Panc1 (cell line): ENCODE measurements at regions not wholly inside any gene's neighbourhood (a gene's known extent, or its start where the extent isn't known, plus 50 kb on each side); places are given as distances from the start of the nearest gene placed in this dataset.

ENCODE experiments used
- ATAC-seq: fragments of 200-7000 bp; cut with Tn5 transposase; 2 replicates; pipeline ENCODE4 v1.9.1; 2020; ENCODE audit warnings: mild to moderate bottlenecking, moderate library complexity
- BruUV-seq: library from RNA; stranded (reverse); fragments of 400-500 nt; replicated peaks from 2 replicates; lab custom pipeline; 2021; lab: Mats Ljungman, UMichigan
- CTCF ChIA-PET: fragments of 300-600 bp; sonication (Branson Sonifier 250); formaldehyde crosslinking; loops from one replicate; lab custom pipeline; 2022; ENCODE audit warnings: antibody characterized with exemption; lab: Charles Lee
- POLR2A ChIA-PET: fragments of 300-600 bp; sonication (Branson Sonifier 250); formaldehyde crosslinking; loops from one replicate; lab custom pipeline; 2022; ENCODE audit warnings: antibody characterized with exemption; lab: Charles Lee
- DNase-seq: peaks from one replicate; pipeline ENCODE4 v3.0.0-alpha.2; 2010; ENCODE audit warnings: low read depth, low spot score
- H3K27ac ChIP-seq: 2 replicates; pipeline ENCODE4 v1.5.1; 2011; ENCODE audit warnings: mild to moderate bottlenecking, low read length, inconsistent platforms
- H3K27me3 ChIP-seq: fragments of 200-500 bp; sonication (Bioruptor generic); 2 replicates; pipeline ENCODE4 v1.6.0; 2014; ENCODE audit warnings: low read length, inconsistent platforms; ENCODE audit not compliant: control insufficient read depth, insufficient read depth
- H3K36me3 ChIP-seq: fragments of 200-500 bp; sonication (Bioruptor generic); 2 replicates; pipeline ENCODE4 v1.5.1; 2014; ENCODE audit warnings: inconsistent platforms, mild to moderate bottlenecking, low read length, moderate library complexity; ENCODE audit not compliant: control insufficient read depth, insufficient read depth
- H3K4me1 ChIP-seq: 2 replicates; pipeline ENCODE4 v1.5.1; 2011; ENCODE audit warnings: inconsistent platforms, mild to moderate bottlenecking, low read length, moderate library complexity; ENCODE audit not compliant: control insufficient read depth, insufficient read depth
- H3K4me3 ChIP-seq, 2 experiments: 2 replicates each; pipeline ENCODE4 v1.5.1; 2011 to 2012; ENCODE audit warnings: low read depth in 2 of 2, low read length in 2 of 2, mild to moderate bottlenecking in 2 of 2, inconsistent platforms in 1 of 2, moderate library complexity in 1 of 2
- H3K9me3 ChIP-seq: fragments of 200-500 bp; sonication (Bioruptor generic); 2 replicates; pipeline ENCODE4 v1.5.1; 2014; ENCODE audit warnings: low read depth, mild to moderate bottlenecking, inconsistent platforms, low read length, moderate library complexity; ENCODE audit not compliant: control insufficient read depth, insufficient read depth
- CTCF ChIP-seq: fragments of 450-650 bp; IDR thresholded peaks from 2 replicates; pipeline ENCODE4 v1.5.1; 2017; ENCODE audit warnings: mild to moderate bottlenecking
- POLR2AphosphoS5 ChIP-seq: IDR thresholded peaks from 2 replicates; pipeline ENCODE4 v1.6.1; 2012; ENCODE audit warnings: mild to moderate bottlenecking, low read depth, low read length, moderate library complexity
- REST ChIP-seq, 2 experiments: IDR thresholded peaks; 2 replicates each; pipeline ENCODE4 v1.6.1; 2011 to 2012; ENCODE audit warnings: low read depth in 2 of 2, control low read depth in 1 of 2, low read length in 1 of 2, mild to moderate bottlenecking in 1 of 2, moderate library complexity in 1 of 2; ENCODE audit not compliant: insufficient read depth in 1 of 2
- SIN3A ChIP-seq: IDR thresholded peaks from 2 replicates; pipeline ENCODE4 v1.6.1; 2012; ENCODE audit warnings: low read depth, mild to moderate bottlenecking, low read length, moderate library complexity, borderline replicate concordance; ENCODE audit not compliant: insufficient read depth
- TCF7L2 ChIP-seq: IDR thresholded peaks from 2 replicates; pipeline ENCODE4 v1.6.1; 2011; ENCODE audit warnings: mild to moderate bottlenecking, low read depth, low read length, inconsistent platforms
- in situ Hi-C: cut with HindIII; loops from 2 replicates; pipeline ENCODE4 v1.10.0; 2016; ENCODE audit warnings: low sequenced_read_pairs, low pct_unique_long_range_greater_than_20kb
- intact Hi-C: fragments of 100-400 bp; cut with micrococcal nuclease; formaldehyde crosslinking; loops from one replicate; pipeline ENCODE4 v1.10.0; 2022; ENCODE audit not compliant: unreplicated experiment

GRCh38 chr6:65938000-65938399 is 231.0 kb upstream of the EYS start:
- intact Hi-C loops, result no loop called here
- Histone ChIP-seq H3K4me1 (no peaks in the 10 kb centered on the region), H3K27ac (no peak overlapping the region), H3K27me3 (no peaks in the 10 kb centered on the region), H3K36me3 (no peaks in the 10 kb centered on the region), H3K4me3 (no peak overlapping the region), H3K9me3 (no peaks in the 10 kb centered on the region)
- POLR2A ChIA-PET, result no interaction called here
- TF ChIP-seq REST (IDR thresholded peaks at IDR 0.05; ENCODE audit: insufficient read depth in 1 of 2, low read depth in 2 of 2, low read length in 1 of 2) (no peak), TCF7L2 (no peak), CTCF (no peak), POLR2AphosphoS5 (no peak), SIN3A (no peak)
- DNase-seq (no peak), ATAC-seq (no peak)
- in situ Hi-C loops, result no loop called here
- CTCF ChIA-PET, result no interaction called here
- BruUV-seq, result no TSS peak

GRCh38 chr6:65935412-65935811 is 228.4 kb upstream of the EYS start:
- no peaks in the 10 kb centered on the region for H3K9me3 ChIP-seq
- H3K27ac ChIP-seq, result no peak overlapping the region
- no TSS peak for BruUV-seq
- no peaks in the 10 kb centered on the region for H3K4me1 ChIP-seq
- ChIA-PET POLR2A (no interaction called here), CTCF (no interaction called here)
- intact Hi-C loops (no loop called here), in situ Hi-C loops (no loop called here)
- H3K4me3 ChIP-seq, result no peak overlapping the region
- H3K27me3 ChIP-seq, result no peaks in the 10 kb centered on the region
- TF ChIP-seq POLR2AphosphoS5, result no peak
- no peak for TF ChIP-seq SIN3A
- no peak for TF ChIP-seq REST (IDR thresholded peaks at IDR 0.05; ENCODE audit: insufficient read depth in 1 of 2, low read depth in 2 of 2, low read length in 1 of 2)
- DNase-seq, result no peak
- no peaks in the 10 kb centered on the region for H3K36me3 ChIP-seq
- ATAC-seq, result no peak
